ENCODE measurements at regions not wholly inside any gene's neighbourhood (a gene's known extent, or its start where the extent isn't known, plus 50 kb on each side); places are given as distances from the start of the nearest gene placed in this dataset.
A peak's percentile ranks its signal among the peaks of the same experiment; 100 is the strongest.

DNA sequence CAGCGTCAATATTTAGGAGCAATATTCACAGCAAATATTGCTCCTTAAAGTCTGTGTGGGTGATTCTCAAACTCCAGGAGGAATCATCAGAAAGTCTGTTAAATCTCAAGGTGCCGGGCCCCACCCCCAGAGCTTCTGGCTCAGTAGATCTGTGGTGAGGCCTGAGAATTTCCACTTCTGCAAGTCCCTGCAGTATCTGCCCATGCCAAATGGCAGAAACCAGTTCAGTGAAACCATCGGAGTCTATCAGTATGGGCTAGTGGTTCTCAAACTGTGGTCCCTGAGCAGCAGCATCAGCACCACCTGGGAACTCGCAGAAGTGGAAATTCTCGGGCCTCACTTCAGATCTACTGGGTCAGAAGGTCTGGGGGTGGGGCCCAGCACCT is 202.9 kb downstream of the SLC4A3 start:
- ChIA-PET CTCF (interaction anchor here (0.7 kb wide), 1 partner anchor 77 kb away, joined by 3 read pairs; no protein-coding TSS in a partner anchor), POLR2A (no interaction called here)
- DNase-seq (ENCODE audit: low read depth) = no peak
- Histone ChIP-seq H3K27me3 (ENCODE audit: control insufficient read depth, insufficient read depth, low read length) (peaks cover 2% of the 10 kb centered on the region; the same call in 1 of the 2 replicates), H3K4me3 (ENCODE audit: low read depth, low read length) (no peak overlapping the region), H3K36me3 (ENCODE audit: control insufficient read depth, insufficient read depth, low read length) (no peaks in the 10 kb centered on the region)
- TF ChIP-seq, protein P1, sequence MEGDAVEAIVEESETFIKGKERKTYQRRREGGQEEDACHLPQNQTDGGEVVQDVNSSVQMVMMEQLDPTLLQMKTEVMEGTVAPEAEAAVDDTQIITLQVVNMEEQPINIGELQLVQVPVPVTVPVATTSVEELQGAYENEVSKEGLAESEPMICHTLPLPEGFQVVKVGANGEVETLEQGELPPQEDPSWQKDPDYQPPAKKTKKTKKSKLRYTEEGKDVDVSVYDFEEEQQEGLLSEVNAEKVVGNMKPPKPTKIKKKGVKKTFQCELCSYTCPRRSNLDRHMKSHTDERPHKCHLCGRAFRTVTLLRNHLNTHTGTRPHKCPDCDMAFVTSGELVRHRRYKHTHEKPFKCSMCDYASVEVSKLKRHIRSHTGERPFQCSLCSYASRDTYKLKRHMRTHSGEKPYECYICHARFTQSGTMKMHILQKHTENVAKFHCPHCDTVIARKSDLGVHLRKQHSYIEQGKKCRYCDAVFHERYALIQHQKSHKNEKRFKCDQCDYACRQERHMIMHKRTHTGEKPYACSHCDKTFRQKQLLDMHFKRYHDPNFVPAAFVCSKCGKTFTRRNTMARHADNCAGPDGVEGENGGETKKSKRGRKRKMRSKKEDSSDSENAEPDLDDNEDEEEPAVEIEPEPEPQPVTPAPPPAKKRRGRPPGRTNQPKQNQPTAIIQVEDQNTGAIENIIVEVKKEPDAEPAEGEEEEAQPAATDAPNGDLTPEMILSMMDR (IDR thresholded peaks at IDR 0.05; ENCODE audit: insufficient read depth, low read depth, low read length) = no peak

DNA sequence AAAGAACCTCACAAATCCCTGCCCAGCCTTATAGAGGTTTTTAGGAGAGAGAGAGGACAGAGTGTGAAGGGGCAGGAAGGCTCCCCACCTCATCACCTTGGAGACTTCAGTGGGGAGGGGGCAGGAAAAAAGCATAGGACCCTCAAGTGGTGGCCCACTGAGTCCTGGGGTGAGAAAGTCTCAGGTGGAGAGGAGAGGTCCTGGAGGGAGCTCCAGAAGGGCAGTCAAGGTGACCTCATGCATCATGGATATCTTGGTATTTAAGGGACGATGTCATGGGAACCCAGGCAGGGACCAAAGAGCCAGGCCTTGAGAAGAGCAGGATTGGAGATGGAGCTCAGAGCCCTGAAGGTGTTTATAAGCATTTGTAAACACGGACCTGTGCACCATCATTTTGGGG is 204.5 kb downstream of the SLC4A3 start:
- POLR2A ChIA-PET = no interaction called here
- DNase-seq (ENCODE audit: low read depth) = no peak
- CTCF ChIA-PET = interaction anchor here (1.4 kb wide), 1 partner anchor 24 kb away, joined by 3 read pairs; no protein-coding TSS in a partner anchor
- H3K36me3 ChIP-seq (ENCODE audit: control insufficient read depth, insufficient read depth, low read length) = no peaks in the 10 kb centered on the region
- H3K4me3 ChIP-seq (ENCODE audit: low read depth, low read length) = no peak overlapping the region
- TF ChIP-seq, protein P1 (IDR thresholded peaks at IDR 0.05; ENCODE audit: insufficient read depth, low read depth, low read length) = no peak
- peaks cover 2% of the 10 kb centered on the region; the same call in 1 of the 2 replicates for H3K27me3 ChIP-seq (ENCODE audit: control insufficient read depth, insufficient read depth, low read length)

DNA sequence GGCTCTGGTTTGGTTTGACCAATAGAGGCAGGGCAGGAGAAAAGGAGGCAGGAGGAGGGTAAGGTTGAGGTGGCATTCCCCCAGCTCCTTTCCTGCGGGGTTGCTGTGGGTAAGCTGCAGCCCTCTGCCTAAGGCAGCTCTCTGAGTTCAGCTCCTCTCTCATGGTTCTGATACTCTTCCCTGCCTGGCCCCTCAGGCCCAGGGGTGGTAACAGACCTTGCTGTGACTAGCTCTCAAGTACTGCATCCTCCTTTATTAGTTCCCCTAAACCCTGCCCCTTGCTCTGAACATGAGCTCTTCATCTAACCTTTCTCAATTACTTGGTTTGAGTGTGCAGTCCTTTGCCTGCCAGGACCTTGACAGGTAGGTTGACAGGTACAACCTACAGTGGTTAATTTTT is 205.5 kb downstream of the SLC4A3 start:
- CTCF ChIA-PET = interaction anchor here (0.5 to 1.4 kb wide), 2 partner anchors 23 to 1332 kb away, joined by 3 read pairs; no protein-coding TSS in a partner anchor
- POLR2A ChIA-PET = no interaction called here

DNA sequence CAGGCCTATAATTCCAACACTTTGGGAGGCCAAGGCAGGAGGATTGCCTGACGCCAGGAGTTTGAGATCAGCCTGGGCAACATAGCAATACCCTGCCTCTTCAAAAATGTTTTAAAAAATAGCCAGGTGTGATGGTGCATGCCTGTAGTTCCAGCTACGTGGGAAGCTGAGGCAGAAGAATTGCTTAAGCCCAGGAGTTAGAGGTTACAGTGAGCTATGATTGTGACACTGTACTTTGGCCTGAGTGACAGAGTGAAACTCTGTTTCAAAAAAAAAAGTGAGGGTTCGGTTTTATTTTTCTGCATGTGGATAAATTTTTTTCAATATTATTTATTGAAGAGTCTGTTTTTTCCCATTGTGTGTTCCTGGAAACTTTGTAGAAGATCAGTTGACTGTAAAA is 208.1 kb downstream of the SLC4A3 start:
- no peak for DNase-seq (ENCODE audit: low read depth)
- Histone ChIP-seq H3K36me3 (ENCODE audit: control insufficient read depth, insufficient read depth, low read length) (no peaks in the 10 kb centered on the region), H3K27me3 (ENCODE audit: control insufficient read depth, insufficient read depth, low read length) (peaks cover 3% of the 10 kb centered on the region), H3K4me3 (ENCODE audit: low read depth, low read length) (no peak overlapping the region)
- ChIA-PET CTCF (interaction anchor here (1.0 kb wide), 1 partner anchor 194 kb away, joined by 4 read pairs; no protein-coding TSS in a partner anchor), POLR2A (no interaction called here)
- TF ChIP-seq, protein P1 (IDR thresholded peaks at IDR 0.05; ENCODE audit: insufficient read depth, low read depth, low read length) = no peak

More for the DNA sequence above, 205.5 kb downstream of the SLC4A3 start:
- DNase-seq (ENCODE audit: low read depth) = no peak
- Histone ChIP-seq H3K4me3 (ENCODE audit: low read depth, low read length) (no peak overlapping the region), H3K36me3 (ENCODE audit: control insufficient read depth, insufficient read depth, low read length) (no peaks in the 10 kb centered on the region), H3K27me3 (ENCODE audit: control insufficient read depth, insufficient read depth, low read length) (peaks cover 3% of the 10 kb centered on the region)
- TF ChIP-seq, protein P1 (IDR thresholded peaks at IDR 0.05; ENCODE audit: insufficient read depth, low read depth, low read length) = no peak

DNA sequence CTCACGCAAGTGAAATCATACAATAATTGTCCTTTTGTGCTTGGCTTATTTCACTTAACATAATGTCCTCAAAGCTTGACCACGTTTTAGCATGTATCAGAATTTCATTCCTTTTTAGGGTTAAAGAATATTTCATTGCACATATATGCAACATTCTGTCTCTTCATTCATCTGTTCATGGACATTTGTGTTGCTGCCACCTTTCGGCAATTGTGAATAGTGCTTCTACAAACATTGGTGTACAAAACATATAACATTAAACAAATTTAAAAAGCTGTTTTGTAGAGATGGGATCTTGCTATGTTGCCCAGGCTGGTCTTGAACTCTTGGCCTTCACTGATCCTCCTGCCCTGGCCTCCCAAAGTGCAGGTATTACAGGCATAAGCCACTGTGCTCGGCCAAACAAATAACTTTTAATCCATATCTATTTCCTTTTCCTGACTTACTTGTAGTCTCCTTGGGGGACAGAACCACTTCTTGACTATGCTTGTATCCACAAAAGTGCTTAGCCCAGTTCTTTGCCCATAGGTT is 209.3 kb downstream of the SLC4A3 start:
- H3K4me3 ChIP-seq (ENCODE audit: low read depth, low read length) = no peak overlapping the region
- DNase-seq (ENCODE audit: low read depth) = no peak
- ChIA-PET POLR2A (no interaction called here), CTCF (interaction anchor here (1.0 to 1.7 kb wide), 4 partner anchors 10 to 195 kb away, joined by 3 to 4 read pairs (median 4); no protein-coding TSS in a partner anchor)
- H3K27me3 ChIP-seq (ENCODE audit: control insufficient read depth, insufficient read depth, low read length) = peaks cover 3% of the 10 kb centered on the region
- no peaks in the 10 kb centered on the region for H3K36me3 ChIP-seq (ENCODE audit: control insufficient read depth, insufficient read depth, low read length)
- TF ChIP-seq, protein P1 (IDR thresholded peaks at IDR 0.05; ENCODE audit: insufficient read depth, low read depth, low read length) = peak; percentile 41
